HG02852 (cell line): ENCODE measurements at regions not wholly inside any gene's neighbourhood (a gene's known extent, or its start where the extent isn't known, plus 50 kb on each side); places are given as distances from the start of the nearest gene placed in this dataset.

Experiments
- ATAC-seq: cut with Tn5 transposase; IDR thresholded peaks from one replicate; pipeline ENCODE4 v1.9.1; 2021; ENCODE audit warnings: mild to moderate bottlenecking, moderate library complexity; ENCODE audit not compliant: unreplicated experiment

GRCh38 chr16:85187886-85188285 lies 75.6 kb upstream of the CIBAR2 start:
- no peak for ATAC-seq

GRCh38 chr16:85188822-85189672 lies 76.8 kb upstream of the CIBAR2 start:
- no peak for ATAC-seq

- ATAC-seq, result no peak
Observed at GRCh38 chr16:85190572-85190971, 78.3 kb upstream of the CIBAR2 start.

GRCh38 chr16:85191341-85191965 lies 79.2 kb upstream of the CIBAR2 start:
- no peak for ATAC-seq

DNA sequence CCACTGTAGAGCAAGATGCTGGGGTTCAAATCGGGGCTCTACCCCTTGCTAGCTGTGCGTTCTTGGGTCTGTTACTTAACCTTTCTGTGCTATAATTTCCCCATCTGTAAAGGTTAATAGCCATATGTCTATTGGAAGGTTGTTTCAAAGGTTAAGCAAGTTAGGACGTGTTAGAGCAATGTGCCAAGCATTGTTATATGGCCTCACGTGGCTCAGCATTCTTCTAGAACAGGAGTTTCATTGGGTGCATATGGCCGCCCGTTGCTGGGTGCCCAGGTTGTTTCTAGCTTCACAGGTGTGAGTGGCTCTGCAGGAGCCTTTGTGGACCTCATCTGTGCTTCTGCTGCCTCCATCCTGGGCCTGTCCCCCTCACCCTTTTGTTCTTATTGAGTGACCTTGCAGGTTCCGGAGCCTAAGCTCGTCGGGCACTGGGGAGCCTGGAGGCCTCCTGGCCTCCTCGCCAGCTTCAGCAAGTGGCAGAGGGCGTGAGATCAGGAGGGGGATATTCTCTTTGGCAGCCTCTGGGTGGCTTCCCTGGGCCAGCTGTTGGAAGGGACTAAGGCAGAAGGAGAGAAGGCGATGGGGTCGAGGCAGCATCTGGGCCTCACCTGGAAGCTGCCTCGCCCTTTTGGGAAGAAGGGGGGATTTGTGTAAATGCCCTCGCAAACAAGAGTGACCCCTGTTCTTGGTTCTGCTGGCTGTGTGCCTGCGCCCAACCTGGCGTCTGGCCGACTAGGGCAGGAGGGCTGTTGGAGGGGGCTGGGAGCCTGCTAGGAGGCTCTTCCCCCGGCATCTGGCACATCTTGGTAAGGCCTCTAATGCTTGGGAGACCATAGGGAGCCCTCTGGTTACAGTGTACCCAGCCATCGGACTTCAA lies 80.2 kb upstream of the CIBAR2 start:
- no peak for ATAC-seq

GRCh38 chr16:85193115-85193493 lies 80.8 kb upstream of the CIBAR2 start:
- ATAC-seq, result no peak

- ATAC-seq, result no peak
Observed at GRCh38 chr16:85193876-85194275, 81.6 kb upstream of the CIBAR2 start.

GRCh38 chr16:85194307-85195270 lies 82.3 kb upstream of the CIBAR2 start:
- ATAC-seq, result no peak

- no peak for ATAC-seq
Observed at GRCh38 chr16:85195271-85195647, 83.0 kb upstream of the CIBAR2 start.

- no peak for ATAC-seq
Observed at GRCh38 chr16:85195900-85196772, 83.9 kb upstream of the CIBAR2 start.

DNA sequence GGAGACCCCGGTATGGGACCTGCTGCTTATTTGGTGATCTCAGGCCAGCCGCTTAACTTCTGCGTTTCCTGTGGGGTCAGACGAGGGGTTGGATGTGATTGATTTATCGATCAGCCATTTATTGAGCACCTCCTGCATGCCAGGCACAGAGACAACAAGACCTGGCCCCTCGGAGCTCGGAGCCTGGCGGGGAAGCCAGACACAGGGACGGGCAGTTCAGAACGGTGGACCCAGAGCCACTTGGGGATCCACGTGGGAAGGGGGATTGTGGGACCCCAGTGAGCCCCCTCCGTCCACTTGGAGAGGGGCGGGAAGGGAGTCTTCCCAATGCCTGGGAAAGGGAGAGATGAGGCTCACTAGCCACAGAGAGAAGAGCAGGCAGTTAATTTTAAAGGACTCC lies 84.7 kb upstream of the CIBAR2 start:
- no peak for ATAC-seq

DNA sequence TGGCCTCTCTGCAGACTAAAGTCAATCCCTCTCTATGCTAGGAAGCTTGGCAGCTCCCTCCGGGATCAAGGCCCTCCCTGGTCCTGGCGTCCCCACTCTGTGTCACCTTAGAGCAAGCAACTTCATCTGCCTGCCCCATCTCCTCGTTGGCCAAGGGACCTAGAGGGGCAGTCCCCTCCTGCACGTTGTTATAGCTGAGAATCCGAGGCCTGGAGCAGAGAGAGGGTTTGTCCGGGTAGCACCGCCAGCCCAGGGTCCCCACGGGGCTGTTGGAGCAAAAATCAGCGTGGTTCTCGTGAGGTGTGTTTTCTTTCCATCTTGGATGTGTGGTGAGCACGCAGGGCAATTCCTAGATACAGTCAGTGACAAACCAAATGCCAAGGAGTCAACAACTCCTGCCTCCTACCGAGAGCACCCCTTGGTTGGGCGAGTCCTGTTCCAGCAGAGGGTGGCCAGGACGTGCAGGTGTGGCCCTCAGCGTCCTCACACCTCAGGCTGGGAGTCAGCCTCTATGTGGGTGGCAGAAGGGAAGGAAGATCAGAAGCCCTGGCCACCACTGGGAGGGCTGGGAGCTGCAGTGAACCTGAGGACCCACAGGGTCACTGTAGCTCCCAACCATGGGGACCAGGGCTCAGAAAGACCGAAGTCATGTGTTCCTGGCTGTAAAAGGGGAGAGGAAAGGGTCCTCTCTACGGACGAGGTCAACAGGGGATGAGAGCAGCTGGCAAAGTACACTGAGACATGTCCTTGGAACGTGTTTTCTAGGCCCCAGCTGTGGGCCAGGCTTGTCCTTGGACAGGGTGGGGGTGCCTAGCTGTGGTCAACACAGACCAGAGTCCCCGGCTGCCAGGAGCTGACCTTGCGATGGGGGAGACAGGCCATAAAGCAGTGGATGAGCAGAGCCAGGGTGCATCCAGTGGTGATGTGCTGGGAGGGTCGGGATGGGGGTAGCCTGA lies 85.6 kb upstream of the CIBAR2 start:
- no peak for ATAC-seq

DNA sequence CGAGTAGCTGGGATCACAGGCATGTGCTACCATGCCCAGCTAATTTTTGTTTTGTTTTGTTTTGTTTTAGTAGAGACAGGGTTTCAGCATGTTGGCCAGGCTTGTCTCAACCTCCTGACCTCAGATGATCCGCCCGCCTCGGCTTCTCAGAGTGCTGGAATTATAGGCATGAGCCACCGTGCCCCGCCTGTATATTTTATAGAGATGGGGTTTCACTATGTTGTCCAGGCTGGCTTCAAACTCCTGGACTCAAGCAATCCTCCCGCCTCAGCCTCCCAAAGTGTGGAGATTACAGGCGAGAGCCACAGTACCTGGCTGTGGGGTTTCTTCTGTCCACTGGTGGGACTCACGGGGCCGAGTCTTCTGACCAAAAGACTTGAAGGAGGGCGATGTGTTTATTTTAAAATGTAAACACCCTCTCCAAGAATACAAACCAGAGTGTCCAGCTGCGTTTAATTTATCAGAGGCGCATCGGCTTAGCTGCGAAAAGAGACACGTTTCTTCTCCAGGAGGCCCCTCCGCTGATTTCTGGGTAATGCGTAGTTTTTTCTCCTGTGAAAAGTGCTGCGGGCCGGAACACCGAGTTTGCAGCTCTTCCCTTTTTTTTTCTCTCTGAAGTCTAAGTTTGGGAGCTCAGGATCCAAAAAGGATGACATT lies 86.9 kb upstream of the CIBAR2 start:
- ATAC-seq, result no peak

DNA sequence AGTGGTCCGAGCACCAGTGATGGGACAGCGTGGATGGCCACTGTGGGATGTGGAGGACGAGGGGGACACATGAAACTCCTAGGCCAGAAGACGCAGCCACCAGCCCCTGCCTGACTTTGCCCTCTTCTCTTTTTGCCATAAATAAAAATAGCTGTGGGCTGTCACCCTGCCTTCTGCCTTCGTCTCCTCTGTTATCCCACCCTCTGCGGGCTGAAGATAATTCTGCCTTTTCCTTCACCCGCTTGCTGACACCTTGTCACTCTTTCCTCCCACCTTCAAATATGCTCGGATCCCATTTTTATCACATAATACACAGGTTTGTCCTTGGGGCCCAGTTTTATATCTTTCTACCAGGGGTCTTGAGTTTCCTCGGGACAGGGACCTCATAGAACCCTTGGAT lies 87.6 kb upstream of the CIBAR2 start:
- ATAC-seq, result no peak

GRCh38 chr16:85200471-85201278 lies 88.4 kb upstream of the CIBAR2 start:
- no peak for ATAC-seq

DNA sequence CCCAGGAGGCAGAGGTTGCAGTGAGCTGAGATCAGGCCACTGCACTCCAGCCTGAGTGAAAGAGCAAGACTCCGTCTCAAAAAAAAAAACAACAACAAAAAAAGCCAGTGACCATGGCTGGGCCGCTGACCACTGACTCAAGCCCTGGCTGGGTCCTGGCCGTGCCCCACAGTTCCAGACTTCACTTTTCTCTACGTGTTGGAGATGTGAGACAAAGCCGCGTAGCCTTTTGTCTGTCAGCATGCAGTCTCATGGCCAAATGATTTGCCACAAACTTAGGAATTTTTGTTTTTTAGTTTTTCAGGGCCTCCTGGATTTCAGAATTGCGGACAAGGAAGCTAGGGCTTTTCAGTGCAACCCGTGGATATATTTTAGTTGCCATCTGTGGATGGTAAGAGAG lies 89.3 kb upstream of the CIBAR2 start:
- no peak for ATAC-seq

DNA sequence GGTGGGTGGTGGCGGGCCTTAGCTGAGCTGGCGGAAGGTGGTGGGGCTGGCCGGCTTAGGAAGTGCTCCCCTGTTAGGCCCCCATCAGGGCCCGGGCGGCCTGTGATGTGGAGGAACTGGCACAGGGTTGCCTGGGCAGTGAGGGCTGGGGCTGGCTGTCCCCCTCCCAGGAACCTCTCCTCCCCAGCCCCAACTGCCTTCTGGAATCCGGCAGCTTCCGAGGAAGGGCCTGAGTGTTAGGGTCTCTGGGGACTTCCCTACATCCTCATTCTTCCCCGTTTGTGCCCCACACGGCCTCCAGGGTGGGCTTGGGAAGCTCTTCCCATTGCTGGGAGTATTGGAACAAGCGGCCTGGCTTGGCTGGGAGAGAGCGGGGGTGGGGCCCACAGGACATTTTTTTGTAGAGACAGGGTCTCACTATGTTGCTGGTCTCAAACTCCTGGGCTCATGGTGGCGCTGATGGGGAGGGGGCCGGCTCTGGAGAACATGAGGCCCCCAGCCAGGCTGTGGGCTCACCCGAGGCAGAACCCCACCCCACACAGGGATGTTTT lies 89.9 kb upstream of the CIBAR2 start:
- ATAC-seq, result no peak
